ENCODE measurements at regions not wholly inside any gene's neighbourhood (a gene's known extent, or its start where the extent isn't known, plus 50 kb on each side); places are given as distances from the start of the nearest gene placed in this dataset.

DNA sequence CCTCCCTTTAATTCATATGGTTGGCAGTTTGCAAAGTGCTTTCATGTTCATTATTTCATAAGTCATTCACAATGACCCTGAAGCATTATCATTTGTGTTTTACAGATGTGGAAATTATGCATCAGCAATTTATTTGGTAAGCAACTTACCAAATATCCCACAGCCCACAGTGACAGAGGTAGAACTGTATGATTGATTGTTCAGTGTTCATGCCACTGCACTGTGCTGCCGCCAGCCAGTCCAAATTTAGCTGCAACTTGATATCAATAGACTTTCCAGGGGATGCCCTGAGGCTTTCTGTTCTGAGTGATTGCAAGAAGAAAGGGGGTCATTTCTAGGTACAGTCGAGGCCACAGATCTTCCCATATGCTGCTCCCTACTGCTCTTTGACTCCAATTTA is 380.3 kb downstream of the PLPP3 start:
- POLR2A ChIA-PET: no interaction called here
- DNase-seq (ENCODE audit: low read depth in 1 of 2, low spot score in 1 of 2) (no peak), FAIRE-seq (no peak), ATAC-seq (no peak)
- no peak overlapping the region for H3K4me2 ChIP-seq
- no peaks in the 10 kb centered on the region for H3K4me1 ChIP-seq
- no peak overlapping the region for H3K4me3 ChIP-seq
- 53% methylated on average over 2 of the region's 2 CpGs for WGBS (ENCODE audit: missing lambda C conversion rate)
- CTCF ChIA-PET: no interaction called here
- H3K9me3 ChIP-seq: no peaks in the 10 kb centered on the region
- TF ChIP-seq TP53 (CRISPR knock-in tag; IDR thresholded peaks at IDR 0.05) (no peak), MAFK (IDR thresholded peaks at IDR 0.05; ENCODE audit: partially characterized antibody) (peak; percentile 9)
- TF ChIP-seq, protein P1, sequence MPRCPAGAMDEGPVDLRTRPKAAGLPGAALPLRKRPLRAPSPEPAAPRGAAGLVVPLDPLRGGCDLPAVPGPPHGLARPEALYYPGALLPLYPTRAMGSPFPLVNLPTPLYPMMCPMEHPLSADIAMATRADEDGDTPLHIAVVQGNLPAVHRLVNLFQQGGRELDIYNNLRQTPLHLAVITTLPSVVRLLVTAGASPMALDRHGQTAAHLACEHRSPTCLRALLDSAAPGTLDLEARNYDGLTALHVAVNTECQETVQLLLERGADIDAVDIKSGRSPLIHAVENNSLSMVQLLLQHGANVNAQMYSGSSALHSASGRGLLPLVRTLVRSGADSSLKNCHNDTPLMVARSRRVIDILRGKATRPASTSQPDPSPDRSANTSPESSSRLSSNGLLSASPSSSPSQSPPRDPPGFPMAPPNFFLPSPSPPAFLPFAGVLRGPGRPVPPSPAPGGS (IDR thresholded peaks at IDR 0.05): no peak
- no peak overlapping the region for H3K27ac ChIP-seq

DNA sequence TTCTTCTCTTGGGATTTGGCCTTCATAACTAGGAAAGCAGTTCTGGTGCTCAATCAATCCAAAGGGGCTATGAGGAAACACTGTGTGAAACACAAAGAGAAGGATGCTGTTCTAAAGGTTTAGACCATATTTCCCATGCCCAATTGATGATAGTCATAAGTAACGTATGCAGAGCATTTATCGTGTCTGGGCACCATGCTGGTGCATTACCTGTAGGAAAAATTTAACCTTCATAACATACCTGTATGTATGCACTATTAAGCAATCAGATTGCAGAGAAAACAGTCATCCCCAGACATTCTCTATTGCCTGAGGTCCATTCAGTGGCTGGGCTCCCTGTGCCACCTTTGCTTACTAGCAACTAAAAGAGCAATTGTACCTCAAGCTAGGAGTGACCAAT is 381.4 kb downstream of the PLPP3 start:
- DNase-seq (ENCODE audit: low read depth in 1 of 2, low spot score in 1 of 2) (no peak), ATAC-seq (no peak), FAIRE-seq (no peak)
- no peak overlapping the region for H3K27ac ChIP-seq
- no peak overlapping the region for H3K4me3 ChIP-seq
- WGBS (ENCODE audit: missing lambda C conversion rate): 100% methylated on average over 2 of the region's 2 CpGs
- H3K4me1 ChIP-seq: no peaks in the 10 kb centered on the region
- CTCF ChIA-PET: no interaction called here
- H3K4me2 ChIP-seq: no peak overlapping the region
- POLR2A ChIA-PET: no interaction called here
- TF ChIP-seq ZNF302 (CRISPR knock-in tag; IDR thresholded peaks at IDR 0.05) (no peak), HDAC2 (IDR thresholded peaks at IDR 0.05) (no peak), PHF8 (IDR thresholded peaks at IDR 0.05; ENCODE audit: borderline replicate concordance, low read depth) (no peak), POLR2A (IDR thresholded peaks at IDR 0.05; ENCODE audit: low read length) (no peak), CEBPB (IDR thresholded peaks at IDR 0.05) (no peak), CHD4 (IDR thresholded peaks at IDR 0.05; ENCODE audit: borderline replicate concordance) (no peak), CBX2 (IDR thresholded peaks at IDR 0.05; ENCODE audit: borderline replicate concordance, low read depth) (no peak), TFCP2L1 (CRISPR knock-in tag; IDR thresholded peaks at IDR 0.05) (no peak)
- TF ChIP-seq, protein P2, sequence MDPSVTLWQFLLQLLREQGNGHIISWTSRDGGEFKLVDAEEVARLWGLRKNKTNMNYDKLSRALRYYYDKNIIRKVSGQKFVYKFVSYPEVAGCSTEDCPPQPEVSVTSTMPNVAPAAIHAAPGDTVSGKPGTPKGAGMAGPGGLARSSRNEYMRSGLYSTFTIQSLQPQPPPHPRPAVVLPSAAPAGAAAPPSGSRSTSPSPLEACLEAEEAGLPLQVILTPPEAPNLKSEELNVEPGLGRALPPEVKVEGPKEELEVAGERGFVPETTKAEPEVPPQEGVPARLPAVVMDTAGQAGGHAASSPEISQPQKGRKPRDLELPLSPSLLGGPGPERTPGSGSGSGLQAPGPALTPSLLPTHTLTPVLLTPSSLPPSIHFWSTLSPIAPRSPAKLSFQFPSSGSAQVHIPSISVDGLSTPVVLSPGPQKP (IDR thresholded peaks at IDR 0.05; ENCODE audit: low read depth, low read length): no peak
- TF ChIP-seq, protein P3, sequence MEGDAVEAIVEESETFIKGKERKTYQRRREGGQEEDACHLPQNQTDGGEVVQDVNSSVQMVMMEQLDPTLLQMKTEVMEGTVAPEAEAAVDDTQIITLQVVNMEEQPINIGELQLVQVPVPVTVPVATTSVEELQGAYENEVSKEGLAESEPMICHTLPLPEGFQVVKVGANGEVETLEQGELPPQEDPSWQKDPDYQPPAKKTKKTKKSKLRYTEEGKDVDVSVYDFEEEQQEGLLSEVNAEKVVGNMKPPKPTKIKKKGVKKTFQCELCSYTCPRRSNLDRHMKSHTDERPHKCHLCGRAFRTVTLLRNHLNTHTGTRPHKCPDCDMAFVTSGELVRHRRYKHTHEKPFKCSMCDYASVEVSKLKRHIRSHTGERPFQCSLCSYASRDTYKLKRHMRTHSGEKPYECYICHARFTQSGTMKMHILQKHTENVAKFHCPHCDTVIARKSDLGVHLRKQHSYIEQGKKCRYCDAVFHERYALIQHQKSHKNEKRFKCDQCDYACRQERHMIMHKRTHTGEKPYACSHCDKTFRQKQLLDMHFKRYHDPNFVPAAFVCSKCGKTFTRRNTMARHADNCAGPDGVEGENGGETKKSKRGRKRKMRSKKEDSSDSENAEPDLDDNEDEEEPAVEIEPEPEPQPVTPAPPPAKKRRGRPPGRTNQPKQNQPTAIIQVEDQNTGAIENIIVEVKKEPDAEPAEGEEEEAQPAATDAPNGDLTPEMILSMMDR (IDR thresholded peaks at IDR 0.05): no peak
- H3K9me3 ChIP-seq: no peaks in the 10 kb centered on the region

DNA sequence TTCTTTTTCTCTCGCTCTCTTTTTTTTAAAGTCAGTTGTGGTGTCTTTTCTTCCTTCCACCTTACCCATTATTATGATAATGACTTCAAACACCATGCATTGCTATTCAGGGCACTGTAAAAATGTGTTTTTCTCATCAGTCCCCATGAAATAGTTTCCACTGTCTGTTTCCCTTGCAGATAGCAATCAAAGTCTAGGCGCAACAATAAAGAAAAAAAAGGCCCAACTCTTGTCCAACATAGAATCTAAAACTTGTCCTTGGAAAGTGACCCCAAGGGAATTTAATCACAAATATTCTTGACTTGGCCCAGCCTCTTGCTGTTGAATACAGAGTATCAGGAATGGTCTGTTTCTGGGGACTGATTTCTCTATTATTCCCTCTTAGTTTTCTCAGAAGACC is 382.5 kb downstream of the PLPP3 start:
- ATAC-seq: no peak
- Histone ChIP-seq H3K27ac (no peak overlapping the region), H3K4me1 (peaks cover 4% of the 10 kb centered on the region; the same call in 1 of the 3 replicates), H3K4me3 (no peak overlapping the region), H3K9me3 (no peaks in the 10 kb centered on the region), H3K4me2 (no peak overlapping the region)
- no peak for DNase-seq (ENCODE audit: low read depth in 1 of 2, low spot score in 1 of 2)
- ChIA-PET POLR2A (no interaction called here), CTCF (no interaction called here)
- no peak for FAIRE-seq
- 92% methylated on average over 2 of the region's 2 CpGs for WGBS (ENCODE audit: missing lambda C conversion rate)
- TF ChIP-seq HEYL (CRISPR knock-in tag; IDR thresholded peaks at IDR 0.05) (no peak), BHLHE40 (IDR thresholded peaks at IDR 0.05; ENCODE audit: low read depth, low read length) (no peak), CHD2 (IDR thresholded peaks at IDR 0.05; ENCODE audit: low read length, partially characterized antibody) (no peak), HOXA7 (CRISPR knock-in tag; IDR thresholded peaks at IDR 0.05) (no peak), RARB (CRISPR knock-in tag; IDR thresholded peaks at IDR 0.05) (no peak), FOSB (CRISPR knock-in tag; IDR thresholded peaks at IDR 0.05) (no peak), POLR2AphosphoS2 (conservative IDR thresholded peaks at IDR 0.05; ENCODE audit: low read length) (no peak), SMC3 (IDR thresholded peaks at IDR 0.05) (no peak), ESRRA (IDR thresholded peaks at IDR 0.05; ENCODE audit: borderline replicate concordance, low read length) (no peak), RCOR1 (IDR thresholded peaks at IDR 0.05; ENCODE audit: low read depth, low read length) (no peak), NPAS2 (CRISPR knock-in tag; IDR thresholded peaks at IDR 0.05; ENCODE audit: borderline replicate concordance) (no peak), EHF (CRISPR knock-in tag; IDR thresholded peaks at IDR 0.05) (no peak), GATA3 (IDR thresholded peaks at IDR 0.05; ENCODE audit: borderline replicate concordance) (no peak), EP300 (IDR thresholded peaks at IDR 0.05) (no peak), TFCP2L1 (CRISPR knock-in tag; IDR thresholded peaks at IDR 0.05) (no peak)
- TF ChIP-seq, protein P4, sequence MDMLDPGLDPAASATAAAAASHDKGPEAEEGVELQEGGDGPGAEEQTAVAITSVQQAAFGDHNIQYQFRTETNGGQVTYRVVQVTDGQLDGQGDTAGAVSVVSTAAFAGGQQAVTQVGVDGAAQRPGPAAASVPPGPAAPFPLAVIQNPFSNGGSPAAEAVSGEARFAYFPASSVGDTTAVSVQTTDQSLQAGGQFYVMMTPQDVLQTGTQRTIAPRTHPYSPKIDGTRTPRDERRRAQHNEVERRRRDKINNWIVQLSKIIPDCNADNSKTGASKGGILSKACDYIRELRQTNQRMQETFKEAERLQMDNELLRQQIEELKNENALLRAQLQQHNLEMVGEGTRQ (IDR thresholded peaks at IDR 0.05): no peak
- TF ChIP-seq, protein P2 (IDR thresholded peaks at IDR 0.05; ENCODE audit: low read depth, low read length): no peak
- TF ChIP-seq, protein P1 (IDR thresholded peaks at IDR 0.05): no peak
- TF ChIP-seq, protein P5, sequence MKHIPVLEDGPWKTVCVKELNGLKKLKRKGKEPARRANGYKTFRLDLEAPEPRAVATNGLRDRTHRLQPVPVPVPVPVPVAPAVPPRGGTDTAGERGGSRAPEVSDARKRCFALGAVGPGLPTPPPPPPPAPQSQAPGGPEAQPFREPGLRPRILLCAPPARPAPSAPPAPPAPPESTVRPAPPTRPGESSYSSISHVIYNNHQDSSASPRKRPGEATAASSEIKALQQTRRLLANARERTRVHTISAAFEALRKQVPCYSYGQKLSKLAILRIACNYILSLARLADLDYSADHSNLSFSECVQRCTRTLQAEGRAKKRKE (CRISPR knock-in tag; IDR thresholded peaks at IDR 0.05; ENCODE audit: low read depth): no peak
